Panc1 (cell line): ENCODE measurements at regions not wholly inside any gene's neighbourhood (a gene's known extent, or its start where the extent isn't known, plus 50 kb on each side); places are given as distances from the start of the nearest gene placed in this dataset.

Experiments used
- ATAC-seq: fragments of 200-7000 bp; cut with Tn5 transposase; 2 replicates; pipeline ENCODE4 v1.9.1; 2020; ENCODE audit warnings: mild to moderate bottlenecking, moderate library complexity
- BruUV-seq: library from RNA; stranded (reverse); fragments of 400-500 nt; replicated peaks from 2 replicates; lab custom pipeline; 2021; lab: Mats Ljungman, UMichigan
- CTCF ChIA-PET: fragments of 300-600 bp; sonication (Branson Sonifier 250); formaldehyde crosslinking; loops from one replicate; lab custom pipeline; 2022; ENCODE audit warnings: antibody characterized with exemption; lab: Charles Lee
- POLR2A ChIA-PET: fragments of 300-600 bp; sonication (Branson Sonifier 250); formaldehyde crosslinking; loops from one replicate; lab custom pipeline; 2022; ENCODE audit warnings: antibody characterized with exemption; lab: Charles Lee
- DNase-seq: peaks from one replicate; pipeline ENCODE4 v3.0.0-alpha.2; 2010; ENCODE audit warnings: low read depth, low spot score
- H3K27ac ChIP-seq: 2 replicates; pipeline ENCODE4 v1.5.1; 2011; ENCODE audit warnings: mild to moderate bottlenecking, low read length, inconsistent platforms
- H3K27me3 ChIP-seq: fragments of 200-500 bp; sonication (Bioruptor generic); 2 replicates; pipeline ENCODE4 v1.6.0; 2014; ENCODE audit warnings: low read length, inconsistent platforms; ENCODE audit not compliant: control insufficient read depth, insufficient read depth
- H3K36me3 ChIP-seq: fragments of 200-500 bp; sonication (Bioruptor generic); 2 replicates; pipeline ENCODE4 v1.5.1; 2014; ENCODE audit warnings: inconsistent platforms, mild to moderate bottlenecking, low read length, moderate library complexity; ENCODE audit not compliant: control insufficient read depth, insufficient read depth
- H3K4me1 ChIP-seq: 2 replicates; pipeline ENCODE4 v1.5.1; 2011; ENCODE audit warnings: inconsistent platforms, mild to moderate bottlenecking, low read length, moderate library complexity; ENCODE audit not compliant: control insufficient read depth, insufficient read depth
- H3K4me3 ChIP-seq, 2 experiments: 2 replicates each; pipeline ENCODE4 v1.5.1; 2011 to 2012; ENCODE audit warnings: low read depth in 2 of 2, low read length in 2 of 2, mild to moderate bottlenecking in 2 of 2, inconsistent platforms in 1 of 2, moderate library complexity in 1 of 2
- H3K9me3 ChIP-seq: fragments of 200-500 bp; sonication (Bioruptor generic); 2 replicates; pipeline ENCODE4 v1.5.1; 2014; ENCODE audit warnings: low read depth, mild to moderate bottlenecking, inconsistent platforms, low read length, moderate library complexity; ENCODE audit not compliant: control insufficient read depth, insufficient read depth
- POLR2AphosphoS5 ChIP-seq: IDR thresholded peaks from 2 replicates; pipeline ENCODE4 v1.6.1; 2012; ENCODE audit warnings: mild to moderate bottlenecking, low read depth, low read length, moderate library complexity
- SIN3A ChIP-seq: IDR thresholded peaks from 2 replicates; pipeline ENCODE4 v1.6.1; 2012; ENCODE audit warnings: low read depth, mild to moderate bottlenecking, low read length, moderate library complexity, borderline replicate concordance; ENCODE audit not compliant: insufficient read depth
- TCF7L2 ChIP-seq: IDR thresholded peaks from 2 replicates; pipeline ENCODE4 v1.6.1; 2011; ENCODE audit warnings: mild to moderate bottlenecking, low read depth, low read length, inconsistent platforms
- in situ Hi-C: cut with HindIII; loops from 2 replicates; pipeline ENCODE4 v1.10.0; 2016; ENCODE audit warnings: low sequenced_read_pairs, low pct_unique_long_range_greater_than_20kb
- intact Hi-C: fragments of 100-400 bp; cut with micrococcal nuclease; formaldehyde crosslinking; loops from one replicate; pipeline ENCODE4 v1.10.0; 2022; ENCODE audit not compliant: unreplicated experiment
- TF ChIP-seq, protein P1 (sequence below), 2 experiments: IDR thresholded peaks; 2 replicates each; pipeline ENCODE4 v1.6.1; 2011 to 2012; ENCODE audit warnings: low read depth in 2 of 2, control low read depth in 1 of 2, low read length in 1 of 2, mild to moderate bottlenecking in 1 of 2, moderate library complexity in 1 of 2; ENCODE audit not compliant: insufficient read depth in 1 of 2
- TF ChIP-seq, protein P2 (sequence below): fragments of 450-650 bp; IDR thresholded peaks from 2 replicates; pipeline ENCODE4 v1.5.1; 2017; ENCODE audit warnings: mild to moderate bottlenecking

DNA sequence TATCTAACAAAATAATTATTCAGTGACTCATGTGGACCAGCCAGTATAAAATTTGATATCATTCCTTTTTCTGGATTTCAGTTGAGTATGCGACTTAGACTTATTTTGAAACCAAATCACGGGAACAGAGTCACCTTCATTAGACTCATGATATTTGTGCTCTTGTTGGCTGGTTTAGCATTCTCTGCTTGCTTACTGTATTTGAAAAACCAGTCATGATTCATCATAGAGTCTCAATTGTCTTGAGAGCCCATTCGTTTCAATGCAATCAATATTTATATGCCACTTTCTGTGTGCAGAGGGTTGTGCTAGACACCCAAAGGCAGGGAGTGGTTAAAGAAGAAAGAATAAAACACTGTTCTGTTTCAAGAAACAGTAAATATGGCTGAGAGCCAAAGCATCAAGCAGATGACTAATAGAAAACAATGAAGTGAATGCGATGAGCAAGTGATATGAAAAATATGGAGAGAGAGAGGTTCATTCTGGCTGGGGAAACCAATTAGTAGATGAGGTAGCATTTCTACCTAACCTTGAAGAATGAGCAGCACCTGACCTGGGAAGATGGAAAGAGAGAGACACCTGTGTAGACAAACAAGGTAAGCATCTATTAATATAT, 99.6 kb upstream of the MBNL2 start:
- H3K27me3 ChIP-seq = no peaks in the 10 kb centered on the region
- peak overlapping the region; percentile 96 for H3K27ac ChIP-seq
- H3K4me1 ChIP-seq = peaks cover 56% of the 10 kb centered on the region
- DNase-seq = no peak
- H3K36me3 ChIP-seq = no peaks in the 10 kb centered on the region
- no peak overlapping the region for H3K4me3 ChIP-seq
- intact Hi-C loops = no loop called here
- BruUV-seq = no TSS peak
- H3K9me3 ChIP-seq = no peaks in the 10 kb centered on the region
- peak; percentile 88 for ATAC-seq
- in situ Hi-C loops = no loop called here
- TF ChIP-seq, protein P1, sequence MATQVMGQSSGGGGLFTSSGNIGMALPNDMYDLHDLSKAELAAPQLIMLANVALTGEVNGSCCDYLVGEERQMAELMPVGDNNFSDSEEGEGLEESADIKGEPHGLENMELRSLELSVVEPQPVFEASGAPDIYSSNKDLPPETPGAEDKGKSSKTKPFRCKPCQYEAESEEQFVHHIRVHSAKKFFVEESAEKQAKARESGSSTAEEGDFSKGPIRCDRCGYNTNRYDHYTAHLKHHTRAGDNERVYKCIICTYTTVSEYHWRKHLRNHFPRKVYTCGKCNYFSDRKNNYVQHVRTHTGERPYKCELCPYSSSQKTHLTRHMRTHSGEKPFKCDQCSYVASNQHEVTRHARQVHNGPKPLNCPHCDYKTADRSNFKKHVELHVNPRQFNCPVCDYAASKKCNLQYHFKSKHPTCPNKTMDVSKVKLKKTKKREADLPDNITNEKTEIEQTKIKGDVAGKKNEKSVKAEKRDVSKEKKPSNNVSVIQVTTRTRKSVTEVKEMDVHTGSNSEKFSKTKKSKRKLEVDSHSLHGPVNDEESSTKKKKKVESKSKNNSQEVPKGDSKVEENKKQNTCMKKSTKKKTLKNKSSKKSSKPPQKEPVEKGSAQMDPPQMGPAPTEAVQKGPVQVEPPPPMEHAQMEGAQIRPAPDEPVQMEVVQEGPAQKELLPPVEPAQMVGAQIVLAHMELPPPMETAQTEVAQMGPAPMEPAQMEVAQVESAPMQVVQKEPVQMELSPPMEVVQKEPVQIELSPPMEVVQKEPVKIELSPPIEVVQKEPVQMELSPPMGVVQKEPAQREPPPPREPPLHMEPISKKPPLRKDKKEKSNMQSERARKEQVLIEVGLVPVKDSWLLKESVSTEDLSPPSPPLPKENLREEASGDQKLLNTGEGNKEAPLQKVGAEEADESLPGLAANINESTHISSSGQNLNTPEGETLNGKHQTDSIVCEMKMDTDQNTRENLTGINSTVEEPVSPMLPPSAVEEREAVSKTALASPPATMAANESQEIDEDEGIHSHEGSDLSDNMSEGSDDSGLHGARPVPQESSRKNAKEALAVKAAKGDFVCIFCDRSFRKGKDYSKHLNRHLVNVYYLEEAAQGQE (IDR thresholded peaks at IDR 0.05; ENCODE audit: insufficient read depth in 1 of 2, low read depth in 2 of 2, low read length in 1 of 2) = no peak
- TF ChIP-seq, protein P2, sequence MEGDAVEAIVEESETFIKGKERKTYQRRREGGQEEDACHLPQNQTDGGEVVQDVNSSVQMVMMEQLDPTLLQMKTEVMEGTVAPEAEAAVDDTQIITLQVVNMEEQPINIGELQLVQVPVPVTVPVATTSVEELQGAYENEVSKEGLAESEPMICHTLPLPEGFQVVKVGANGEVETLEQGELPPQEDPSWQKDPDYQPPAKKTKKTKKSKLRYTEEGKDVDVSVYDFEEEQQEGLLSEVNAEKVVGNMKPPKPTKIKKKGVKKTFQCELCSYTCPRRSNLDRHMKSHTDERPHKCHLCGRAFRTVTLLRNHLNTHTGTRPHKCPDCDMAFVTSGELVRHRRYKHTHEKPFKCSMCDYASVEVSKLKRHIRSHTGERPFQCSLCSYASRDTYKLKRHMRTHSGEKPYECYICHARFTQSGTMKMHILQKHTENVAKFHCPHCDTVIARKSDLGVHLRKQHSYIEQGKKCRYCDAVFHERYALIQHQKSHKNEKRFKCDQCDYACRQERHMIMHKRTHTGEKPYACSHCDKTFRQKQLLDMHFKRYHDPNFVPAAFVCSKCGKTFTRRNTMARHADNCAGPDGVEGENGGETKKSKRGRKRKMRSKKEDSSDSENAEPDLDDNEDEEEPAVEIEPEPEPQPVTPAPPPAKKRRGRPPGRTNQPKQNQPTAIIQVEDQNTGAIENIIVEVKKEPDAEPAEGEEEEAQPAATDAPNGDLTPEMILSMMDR = no peak
- TF ChIP-seq TCF7L2 = no peak; the same call in 1 of the 2 replicates
- no peak for TF ChIP-seq POLR2AphosphoS5
- TF ChIP-seq SIN3A = no peak
- CTCF ChIA-PET = no interaction called here
- POLR2A ChIA-PET = no interaction called here

DNA sequence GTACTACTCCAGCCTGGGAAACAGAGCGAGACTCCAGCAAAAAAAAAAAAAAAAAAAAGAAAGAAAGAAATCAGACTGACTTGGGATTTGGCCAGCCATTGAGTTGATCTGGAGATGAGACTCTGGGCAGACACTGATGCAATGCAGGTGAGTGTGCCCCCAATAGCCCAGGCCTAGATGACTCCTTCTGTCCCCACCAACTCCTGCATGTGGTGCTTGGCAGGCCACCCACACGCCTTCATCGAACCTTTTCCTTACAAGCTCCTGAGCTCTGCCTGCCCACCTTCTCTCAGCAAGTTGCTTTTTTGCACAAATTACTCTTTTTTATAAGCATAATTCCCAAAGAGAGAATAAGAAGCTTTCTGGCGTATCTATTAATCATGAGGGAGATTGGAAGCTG, 97.9 kb upstream of the MBNL2 start:
- in situ Hi-C loops (no loop called here), intact Hi-C loops (no loop called here)
- Histone ChIP-seq H3K9me3 (no peaks in the 10 kb centered on the region), H3K4me1 (peaks cover 56% of the 10 kb centered on the region), H3K4me3 (no peak overlapping the region), H3K27ac (peak overlapping the region; percentile 96), H3K36me3 (no peaks in the 10 kb centered on the region), H3K27me3 (no peaks in the 10 kb centered on the region)
- ChIA-PET POLR2A (no interaction called here), CTCF (no interaction called here)
- TF ChIP-seq POLR2AphosphoS5 (no peak), SIN3A (no peak), TCF7L2 (no peak)
- TF ChIP-seq, protein P1 (IDR thresholded peaks at IDR 0.05; ENCODE audit: insufficient read depth in 1 of 2, low read depth in 2 of 2, low read length in 1 of 2) = no peak
- TF ChIP-seq, protein P2 = no peak
- no peak for ATAC-seq
- no peak for DNase-seq
- no TSS peak for BruUV-seq
